HL-60 (cell line): ENCODE measurements at regions not wholly inside any gene's neighbourhood (a gene's known extent, or its start where the extent isn't known, plus 50 kb on each side); places are given as distances from the start of the nearest gene placed in this dataset.

Experiments used
- DNase-seq, 2 experiments: peaks; one replicate each; pipeline ENCODE4 v3.0.0-alpha.2; 2010 to 2020; ENCODE audit warnings: low read depth in 1 of 2, low spot score in 1 of 2
- H3K27ac ChIP-seq: fragments of 250-450 bp; sonication (Bioruptor Pico); replicated peaks from 2 replicates; pipeline ENCODE4 v1.5.1; 2020; ENCODE audit warnings: mild to moderate bottlenecking, moderate library complexity
- H3K27me3 ChIP-seq: fragments of 250-450 bp; sonication (Bioruptor Pico); 2 replicates; pipeline ENCODE4 v1.5.1; 2021; ENCODE audit warnings: mild to moderate bottlenecking, moderate library complexity; ENCODE audit not compliant: insufficient read depth, poor library complexity, severe bottlenecking
- H3K4me3 ChIP-seq: replicated peaks from 2 replicates; pipeline ENCODE4 v1.5.1; 2011; ENCODE audit warnings: mild to moderate bottlenecking, control low read depth, low read length; ENCODE audit not compliant: insufficient read depth
- GABPA ChIP-seq: IDR thresholded peaks from 2 replicates; pipeline ENCODE4 v1.6.1; 2012; ENCODE audit warnings: low read depth
- POLR2AphosphoS5 ChIP-seq: IDR thresholded peaks from 2 replicates; pipeline ENCODE4 v1.6.1; 2012; ENCODE audit warnings: low read depth
- REST ChIP-seq: IDR thresholded peaks from 2 replicates; pipeline ENCODE4 v1.6.1; 2012; ENCODE audit warnings: low read depth; ENCODE audit not compliant: insufficient replicate concordance
- SPI1 ChIP-seq: IDR thresholded peaks from 2 replicates; pipeline ENCODE4 v1.6.1; 2012; ENCODE audit warnings: low read depth, mild to moderate bottlenecking, borderline replicate concordance
- TF ChIP-seq, protein P1 (sequence below): IDR thresholded peaks from one replicate; pipeline ENCODE4 v1.5.1; 2011; ENCODE audit warnings: low read length, control low read depth, inconsistent platforms; ENCODE audit not compliant: insufficient read depth

- Histone ChIP-seq H3K4me3 (no peak overlapping the region), H3K27me3 (no peaks in the 10 kb centered on the region), H3K27ac (no peak overlapping the region)
- DNase-seq = no peak
- TF ChIP-seq GABPA = no peak
- no peak for TF ChIP-seq REST
- no peak for TF ChIP-seq POLR2AphosphoS5
- no peak for TF ChIP-seq SPI1
- TF ChIP-seq, protein P1, sequence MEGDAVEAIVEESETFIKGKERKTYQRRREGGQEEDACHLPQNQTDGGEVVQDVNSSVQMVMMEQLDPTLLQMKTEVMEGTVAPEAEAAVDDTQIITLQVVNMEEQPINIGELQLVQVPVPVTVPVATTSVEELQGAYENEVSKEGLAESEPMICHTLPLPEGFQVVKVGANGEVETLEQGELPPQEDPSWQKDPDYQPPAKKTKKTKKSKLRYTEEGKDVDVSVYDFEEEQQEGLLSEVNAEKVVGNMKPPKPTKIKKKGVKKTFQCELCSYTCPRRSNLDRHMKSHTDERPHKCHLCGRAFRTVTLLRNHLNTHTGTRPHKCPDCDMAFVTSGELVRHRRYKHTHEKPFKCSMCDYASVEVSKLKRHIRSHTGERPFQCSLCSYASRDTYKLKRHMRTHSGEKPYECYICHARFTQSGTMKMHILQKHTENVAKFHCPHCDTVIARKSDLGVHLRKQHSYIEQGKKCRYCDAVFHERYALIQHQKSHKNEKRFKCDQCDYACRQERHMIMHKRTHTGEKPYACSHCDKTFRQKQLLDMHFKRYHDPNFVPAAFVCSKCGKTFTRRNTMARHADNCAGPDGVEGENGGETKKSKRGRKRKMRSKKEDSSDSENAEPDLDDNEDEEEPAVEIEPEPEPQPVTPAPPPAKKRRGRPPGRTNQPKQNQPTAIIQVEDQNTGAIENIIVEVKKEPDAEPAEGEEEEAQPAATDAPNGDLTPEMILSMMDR = no peak
Observed at GRCh38 chr4:130591091-130591490, 1495.1 kb downstream of the C4orf33 start.

DNA sequence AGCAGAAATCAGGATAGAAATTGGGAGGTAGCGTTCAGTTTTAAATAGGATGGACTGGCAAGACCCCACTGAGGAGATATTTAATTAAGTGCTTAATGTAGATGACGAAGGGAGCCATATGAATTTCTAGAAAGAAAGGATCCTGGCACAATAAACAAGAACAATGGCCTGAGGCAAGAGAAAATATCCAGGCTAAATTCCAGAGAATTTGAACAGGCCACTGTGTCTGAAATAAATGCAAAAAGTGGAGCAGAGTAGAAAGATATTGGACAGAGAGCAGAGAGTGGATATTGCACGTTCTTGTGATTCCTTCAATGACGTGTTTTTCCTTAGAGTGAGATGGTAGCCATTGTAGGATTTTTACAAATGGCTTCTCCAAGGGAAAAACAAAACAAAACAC, 1504.8 kb downstream of the C4orf33 start:
- H3K27me3 ChIP-seq = no peaks in the 10 kb centered on the region
- no peak overlapping the region for H3K27ac ChIP-seq
- H3K4me3 ChIP-seq = no peak overlapping the region
- TF ChIP-seq POLR2AphosphoS5 = no peak
- TF ChIP-seq, protein P1 = no peak
- no peak for TF ChIP-seq GABPA
- no peak for TF ChIP-seq REST
- no peak for TF ChIP-seq SPI1
- no peak for DNase-seq

DNA sequence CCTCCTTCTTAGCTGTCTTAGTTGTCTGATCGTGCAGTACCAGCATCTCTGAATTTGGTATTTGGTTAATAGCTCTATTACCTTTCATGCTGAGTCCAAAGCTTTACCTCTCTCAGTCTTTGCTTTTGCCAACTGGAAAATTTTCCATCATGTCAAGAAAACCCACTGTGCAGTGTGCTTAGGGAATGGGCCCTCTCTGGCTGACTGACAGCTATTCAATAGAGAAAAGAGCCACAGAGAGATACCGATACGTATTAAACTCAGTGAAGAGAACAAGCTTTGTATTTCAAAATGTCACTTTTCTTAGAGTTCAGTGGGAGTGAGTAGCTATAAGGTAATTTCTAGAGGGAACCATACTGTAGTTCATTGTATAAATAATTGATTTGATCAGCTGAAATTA, 1507.1 kb downstream of the C4orf33 start:
- TF ChIP-seq SPI1 (no peak), REST (no peak), GABPA (no peak), POLR2AphosphoS5 (no peak)
- TF ChIP-seq, protein P1 = no peak
- Histone ChIP-seq H3K27me3 (no peaks in the 10 kb centered on the region), H3K4me3 (no peak overlapping the region), H3K27ac (no peak overlapping the region)
- no peak for DNase-seq
